CD4-positive, alpha-beta T cell treated with Interleukin-4 for 1 hour (primary cell): ENCODE measurements at regions not wholly inside any gene's neighbourhood (a gene's known extent, or its start where the extent isn't known, plus 50 kb on each side); places are given as distances from the start of the nearest gene placed in this dataset.

Source experiments
- DNase-seq, 2 donors: peaks; one replicate each; pipeline ENCODE4 v3.0.0-alpha.2; 2020 to 2022

DNA sequence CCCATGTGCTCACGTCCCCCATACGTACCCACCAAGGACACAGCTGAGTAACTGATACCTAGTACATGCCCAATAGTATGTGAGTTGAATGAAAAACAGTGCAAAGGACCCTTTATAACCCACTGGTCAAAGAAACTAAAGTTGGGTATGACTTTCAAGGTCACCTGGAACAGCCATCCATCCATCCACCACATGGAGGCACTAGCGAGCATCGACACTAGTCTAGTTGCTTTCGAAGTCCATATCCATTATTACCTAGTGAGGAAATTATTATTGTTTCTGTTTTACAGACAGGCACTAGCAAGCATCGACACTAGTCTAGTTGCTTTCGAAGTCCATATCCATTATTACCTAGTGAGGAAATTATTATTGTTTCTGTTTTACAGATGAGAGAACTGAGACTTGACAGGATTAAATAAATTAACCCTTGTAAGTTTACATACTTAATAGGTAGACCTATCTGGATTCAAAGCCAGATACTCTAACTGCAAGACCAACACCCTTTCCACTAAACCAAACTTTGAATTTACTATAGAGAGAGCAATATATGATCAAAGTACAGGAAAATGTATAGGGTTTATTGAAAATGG, 233.7 kb downstream of the METTL4 start:
- peak; percentile 39 to 43 for DNase-seq

GRCh38 chr18:2338601-2339000, 232.7 kb downstream of the METTL4 start:
- DNase-seq = no peak

DNA sequence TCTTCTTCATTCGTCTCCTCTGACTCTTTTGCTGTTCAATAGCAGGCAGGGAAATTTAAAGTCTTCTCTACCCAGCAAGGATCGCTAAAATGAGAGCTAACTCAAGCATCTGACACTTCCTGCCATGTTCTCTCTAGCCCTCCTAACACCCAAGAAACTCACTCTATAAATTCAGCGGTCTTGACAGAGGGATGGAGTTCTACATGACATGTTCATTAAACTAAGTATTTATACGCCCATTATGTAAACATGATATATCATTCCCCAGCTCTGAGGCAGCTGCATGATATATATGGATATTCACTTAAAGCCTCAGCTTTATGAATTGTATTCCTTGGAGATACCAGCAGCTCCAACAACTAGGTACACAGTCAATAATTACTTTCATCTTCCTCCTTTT, 231.0 kb downstream of the METTL4 start:
- DNase-seq = no peak

- DNase-seq = no peak
Observed at GRCh38 chr18:2348003-2348402, 223.3 kb downstream of the METTL4 start.

DNA sequence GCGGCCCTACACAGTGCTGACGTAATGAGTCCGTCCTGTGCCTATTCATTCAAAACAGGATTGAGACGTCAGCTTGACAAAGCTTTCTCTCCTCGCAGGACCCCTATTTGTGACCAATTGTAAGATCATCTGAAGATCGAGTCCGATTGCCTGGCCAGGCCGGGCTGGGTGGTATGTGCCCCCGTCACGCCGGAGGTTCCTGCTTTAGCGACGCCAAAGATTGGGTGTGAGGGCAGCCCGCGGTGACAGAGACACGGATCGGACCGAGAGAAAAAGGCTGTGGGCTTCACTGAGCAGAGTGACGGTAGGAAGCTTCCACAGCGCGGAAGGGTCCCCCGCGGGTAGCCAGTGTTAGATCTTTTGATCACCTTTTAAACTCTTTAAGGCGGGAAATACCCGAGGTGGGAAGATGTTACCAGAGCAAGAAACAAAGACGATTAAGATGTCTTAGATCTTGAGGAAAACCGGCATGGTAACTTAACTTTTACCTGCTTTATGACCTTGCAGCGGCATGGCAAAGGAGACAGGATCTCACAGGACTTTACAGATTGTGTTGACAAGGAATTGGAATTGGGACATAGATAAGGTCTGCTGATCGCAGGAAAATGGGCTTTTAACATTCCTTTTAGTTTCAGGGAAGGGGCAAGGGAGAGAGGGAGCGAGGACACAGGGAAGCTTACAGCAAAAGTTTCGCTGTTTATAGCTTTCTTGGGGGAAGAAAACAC, 220.0 kb downstream of the METTL4 start:
- DNase-seq = no peak

DNA sequence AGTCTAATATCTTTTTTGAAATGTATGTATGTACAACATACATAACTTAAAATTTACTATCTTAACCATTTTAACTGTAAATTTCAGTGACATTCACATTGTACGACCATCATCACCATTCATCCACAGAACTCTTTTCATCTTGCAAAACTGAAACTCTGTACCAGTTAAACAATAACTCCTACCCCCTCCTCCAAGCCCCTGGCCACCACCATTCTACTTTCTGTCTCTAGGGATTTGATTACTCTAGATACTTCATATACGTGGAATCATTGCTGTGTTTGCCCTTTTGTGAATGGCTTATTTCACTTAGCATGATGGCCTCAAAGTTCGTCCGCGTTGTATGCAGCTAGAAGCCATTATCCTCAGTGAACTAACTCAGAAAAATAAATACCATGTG, 217.0 kb downstream of the METTL4 start:
- no peak for DNase-seq

- DNase-seq = no peak
Observed at GRCh38 chr18:2356906-2357305, 214.4 kb downstream of the METTL4 start.

DNA sequence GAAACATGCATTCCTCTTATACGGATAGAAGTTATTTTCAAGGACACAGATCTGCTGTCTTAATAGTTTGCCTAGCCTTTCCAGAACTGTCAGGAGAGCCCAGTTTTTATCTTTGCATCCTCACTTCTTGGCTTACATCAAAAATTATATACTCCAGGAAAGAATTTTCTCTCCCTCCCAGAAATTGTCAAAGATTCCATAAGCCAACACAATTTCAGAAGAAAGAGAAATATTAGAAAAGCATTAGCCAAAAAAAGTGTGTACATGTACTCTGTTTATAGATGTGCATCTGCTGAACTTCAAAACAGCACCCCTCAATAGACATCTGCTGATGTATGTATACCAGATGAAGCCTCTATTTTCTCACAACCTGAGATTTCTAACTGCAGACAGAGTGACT, 210.4 kb downstream of the METTL4 start:
- DNase-seq = no peak

GRCh38 chr18:2368102-2368501, 203.2 kb downstream of the METTL4 start:
- DNase-seq = no peak

DNA sequence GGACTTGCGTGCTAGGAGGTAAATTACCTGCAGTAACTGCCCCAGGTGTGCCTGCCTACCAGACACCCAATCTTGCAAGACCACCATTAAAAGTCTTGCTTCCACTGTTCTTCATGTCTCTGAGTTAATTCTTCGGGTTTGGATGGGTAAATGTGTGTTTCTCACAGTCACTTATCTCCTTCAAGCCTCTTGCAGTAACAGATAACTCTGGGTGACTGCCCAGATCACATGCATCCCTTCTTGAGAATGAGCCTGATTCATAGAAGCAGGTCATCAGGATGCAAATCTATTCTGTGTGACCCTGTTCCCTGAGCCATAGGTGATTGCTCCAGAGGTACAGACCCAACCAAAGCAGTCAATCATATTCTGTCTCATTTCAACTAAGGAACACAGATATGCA, 194.6 kb downstream of the METTL4 start:
- no peak for DNase-seq

GRCh38 chr18:2380101-2380500, 191.2 kb downstream of the METTL4 start:
- no peak for DNase-seq

DNA sequence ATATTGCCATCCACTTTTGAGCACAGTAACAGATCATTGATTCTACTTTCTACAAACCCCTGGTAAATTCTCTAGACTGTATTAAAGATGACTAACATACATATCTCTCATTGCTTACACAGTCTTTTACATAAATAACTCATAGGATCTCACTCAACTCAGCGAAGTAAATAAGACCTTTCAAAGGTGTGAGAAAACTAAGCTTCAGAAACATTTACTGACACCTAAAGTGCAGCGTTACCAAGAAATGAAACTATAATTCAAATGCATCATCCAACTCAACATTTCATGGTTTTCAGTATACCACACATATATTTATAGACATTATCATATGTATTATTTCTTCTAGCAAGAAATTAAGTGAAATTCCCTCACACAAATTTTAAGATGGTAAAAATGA, 189.8 kb downstream of the METTL4 start:
- DNase-seq = no peak

- no peak for DNase-seq
Observed at GRCh38 chr18:2387588-2387987, 183.7 kb downstream of the METTL4 start.

DNA sequence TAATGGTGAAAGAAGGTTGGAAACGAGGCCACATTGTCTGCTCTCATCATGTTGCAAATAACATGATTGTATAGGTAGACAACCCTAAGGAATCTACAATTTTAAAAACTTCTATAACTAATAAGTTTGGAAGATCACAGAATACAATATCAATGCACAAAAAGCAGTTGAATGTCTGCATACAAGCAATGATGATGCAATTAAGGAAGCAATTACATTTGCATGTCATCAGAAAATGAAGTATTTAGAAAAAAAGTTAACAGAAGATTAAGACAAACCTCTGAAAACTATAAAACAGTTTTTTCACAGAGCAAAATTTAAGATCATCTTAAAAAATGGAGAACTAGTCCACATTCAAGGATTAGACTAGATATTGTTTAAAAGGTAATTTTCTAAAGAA, 181.1 kb downstream of the METTL4 start:
- DNase-seq = no peak

DNA sequence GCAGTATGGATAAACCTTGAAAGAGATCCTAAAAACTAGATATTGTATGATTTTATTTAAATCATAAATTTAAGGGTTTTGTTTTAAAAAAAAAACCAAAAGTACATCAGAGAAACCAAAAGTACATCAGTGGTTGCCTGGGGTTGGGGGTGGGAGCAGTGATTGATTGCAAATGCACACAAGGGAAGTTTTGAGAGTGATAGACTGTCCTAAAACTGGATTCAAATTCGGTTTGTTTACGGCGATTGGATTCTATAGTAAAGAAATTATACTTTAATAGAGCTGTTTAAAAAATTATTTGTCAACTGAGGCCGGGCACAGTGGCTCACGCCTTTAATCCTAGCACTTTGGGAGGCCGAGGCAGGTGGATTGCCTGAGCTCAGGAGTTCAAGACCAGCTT, 179.8 kb downstream of the METTL4 start:
- DNase-seq = no peak

GRCh38 chr18:2392446-2392845, 178.9 kb downstream of the METTL4 start:
- DNase-seq = no peak

- DNase-seq = no peak
Observed at GRCh38 chr18:2394684-2395083, 176.6 kb downstream of the METTL4 start.

DNA sequence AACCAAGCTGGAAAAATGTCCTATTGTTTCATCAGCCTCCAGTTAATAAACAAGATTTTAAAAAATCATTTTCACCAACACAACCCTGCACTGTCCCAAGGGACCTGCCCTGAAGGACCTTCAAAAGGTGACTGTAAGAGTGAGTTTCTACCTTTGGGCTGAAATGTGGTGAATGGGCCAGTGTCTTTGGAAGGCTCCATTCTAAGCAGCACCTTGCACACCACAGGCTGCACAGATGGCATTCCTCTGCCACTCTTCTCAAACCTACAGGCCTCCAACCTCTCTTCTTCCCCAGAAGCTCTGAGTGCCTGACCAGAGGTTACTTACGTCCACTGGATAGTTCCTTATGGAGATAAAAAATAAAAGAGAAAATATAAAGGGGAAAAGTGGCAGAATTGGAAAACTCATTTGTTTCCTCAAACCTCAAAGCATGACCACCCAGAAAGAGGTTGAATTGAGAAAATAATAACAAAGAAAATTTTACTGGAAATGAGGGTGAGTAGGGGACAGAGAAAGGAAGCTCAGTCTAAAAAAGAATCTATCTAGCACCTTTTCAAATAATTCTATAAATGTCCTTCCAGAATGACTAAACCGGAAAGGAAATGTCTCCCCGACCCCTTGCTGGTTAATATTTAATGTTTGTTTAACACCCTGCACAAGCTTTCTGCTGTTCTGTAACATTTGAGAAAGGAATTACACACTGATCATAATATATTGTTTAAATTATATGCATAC, 175.7 kb downstream of the METTL4 start:
- no peak for DNase-seq

- no peak for DNase-seq
Observed at GRCh38 chr18:2396162-2396505, 175.2 kb downstream of the METTL4 start.

- no peak for DNase-seq
Observed at GRCh38 chr18:2400701-2401196, 170.6 kb downstream of the METTL4 start.

DNA sequence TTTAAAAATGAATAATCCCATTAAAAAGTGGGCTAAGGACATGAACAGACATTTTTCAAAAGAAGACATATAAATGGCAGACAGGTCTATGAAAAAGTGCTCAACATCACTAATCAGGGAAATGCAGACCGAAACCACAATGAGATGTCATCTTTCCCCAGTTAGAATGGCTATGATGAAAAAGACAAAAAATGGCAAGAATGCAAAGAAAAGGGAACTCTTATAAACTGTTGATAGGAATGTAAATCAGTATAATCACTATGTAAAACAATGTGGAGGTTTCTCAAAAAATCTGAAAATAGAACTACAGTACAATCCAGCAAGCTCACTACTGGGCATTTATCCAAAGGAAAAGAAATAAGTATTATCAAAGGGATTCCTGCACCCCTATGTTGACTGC, 169.2 kb downstream of the METTL4 start:
- no peak for DNase-seq

GRCh38 chr18:2406544-2406943, 164.8 kb downstream of the METTL4 start:
- no peak for DNase-seq

DNA sequence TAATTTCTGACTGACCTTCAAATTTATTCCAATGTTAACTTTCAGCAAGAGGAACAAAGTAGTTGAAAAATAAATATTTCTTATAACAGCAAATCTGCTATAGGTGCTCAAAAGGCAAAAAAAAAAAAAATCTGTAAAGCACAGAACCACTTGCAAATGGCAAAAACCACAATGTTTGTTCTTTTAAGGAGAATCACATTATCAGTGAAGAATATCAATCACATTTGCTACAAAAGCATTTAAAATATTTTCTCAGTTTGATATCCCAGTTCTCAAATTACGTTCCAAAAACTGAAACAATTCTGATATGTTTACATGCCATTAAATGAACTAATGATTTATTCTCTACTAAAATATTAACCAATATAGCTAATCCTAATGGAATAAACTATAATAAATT, 163.3 kb downstream of the METTL4 start:
- no peak for DNase-seq

DNA sequence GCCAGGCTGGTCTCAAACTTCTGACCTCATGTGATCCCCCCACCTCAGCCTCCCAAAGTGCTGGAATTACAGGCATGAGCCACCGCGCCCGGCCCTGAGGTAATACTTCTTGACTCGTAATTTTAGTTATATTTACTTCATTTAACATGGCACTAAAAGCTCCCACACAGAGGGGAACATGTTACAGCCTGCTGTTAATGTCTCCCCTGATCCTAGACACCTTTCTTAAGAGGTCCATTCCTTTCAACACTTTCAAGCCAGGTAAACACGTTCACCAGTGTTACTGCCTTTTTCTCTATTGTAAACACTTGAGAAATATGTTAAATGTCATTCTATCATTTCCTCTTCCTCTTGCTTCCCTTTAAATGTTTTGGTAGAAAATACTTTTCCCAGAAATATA, 161.4 kb downstream of the METTL4 start:
- DNase-seq = no peak
